Suprapubic skin (tissue), 4 donors: ENCODE measurements at regions not wholly inside any gene's neighbourhood (a gene's known extent, or its start where the extent isn't known, plus 50 kb on each side); places are given as distances from the start of the nearest gene placed in this dataset.

Experiments used
- DNase-seq, 2 donors: peaks; one replicate each; pipeline ENCODE4 v3.0.0-alpha.2; 2019; ENCODE audit warnings: low spot score in 2 of 2
- H3K27ac ChIP-seq: fragments of 200-600 bp; sonication (generic); one replicate; pipeline ENCODE4 v1.5.1; 2019
- H3K27me3 ChIP-seq: fragments of 200-600 bp; sonication (generic); one replicate; pipeline ENCODE4 v1.5.1; 2019
- H3K36me3 ChIP-seq: fragments of 200-600 bp; sonication (generic); one replicate; pipeline ENCODE4 v1.5.1; 2019
- H3K4me1 ChIP-seq: fragments of 200-600 bp; sonication (generic); one replicate; pipeline ENCODE4 v1.5.1; 2019
- H3K4me3 ChIP-seq: fragments of 200-600 bp; sonication (generic); one replicate; pipeline ENCODE4 v1.5.1; 2019; ENCODE audit warnings: mild to moderate bottlenecking
- H3K9me3 ChIP-seq: fragments of 200-600 bp; sonication (generic); one replicate; pipeline ENCODE4 v1.5.1; 2019
- EP300 ChIP-seq: sonication (generic); formaldehyde crosslinking; IDR thresholded peaks from one replicate; pipeline ENCODE4 v1.6.1; 2017; ENCODE audit warnings: antibody characterized with exemption
- POLR2A ChIP-seq, 2 donors: fragments of 450-650 bp; IDR thresholded peaks; one replicate each; pipeline ENCODE4 v1.6.1; 2017; ENCODE audit warnings: antibody characterized with exemption in 2 of 2, mild to moderate bottlenecking in 2 of 2, moderate library complexity in 2 of 2
- POLR2AphosphoS5 ChIP-seq, 3 donors: sonication (generic); formaldehyde crosslinking; IDR thresholded peaks; one replicate each; pipeline ENCODE4 v1.6.1; 2017; ENCODE audit warnings: antibody characterized with exemption in 3 of 3
- WGBS: methylation state at CpG from one replicate; pipeline ENCODE4 v1.1.5; 2018; 5-methylcytosine and 5-hydroxymethylcytosine counted together
- TF ChIP-seq, protein P1 (sequence below), 2 donors: fragments of 200-600 bp in 1 of 2; fragments of 450-650 bp in 1 of 2; sonication (generic) in 1 of 2; IDR thresholded peaks; one replicate each; pipeline ENCODE4 v1.5.1; 2016 to 2019; ENCODE audit warnings: antibody characterized with exemption in 2 of 2, mild to moderate bottlenecking in 1 of 2, moderate library complexity in 1 of 2

DNA sequence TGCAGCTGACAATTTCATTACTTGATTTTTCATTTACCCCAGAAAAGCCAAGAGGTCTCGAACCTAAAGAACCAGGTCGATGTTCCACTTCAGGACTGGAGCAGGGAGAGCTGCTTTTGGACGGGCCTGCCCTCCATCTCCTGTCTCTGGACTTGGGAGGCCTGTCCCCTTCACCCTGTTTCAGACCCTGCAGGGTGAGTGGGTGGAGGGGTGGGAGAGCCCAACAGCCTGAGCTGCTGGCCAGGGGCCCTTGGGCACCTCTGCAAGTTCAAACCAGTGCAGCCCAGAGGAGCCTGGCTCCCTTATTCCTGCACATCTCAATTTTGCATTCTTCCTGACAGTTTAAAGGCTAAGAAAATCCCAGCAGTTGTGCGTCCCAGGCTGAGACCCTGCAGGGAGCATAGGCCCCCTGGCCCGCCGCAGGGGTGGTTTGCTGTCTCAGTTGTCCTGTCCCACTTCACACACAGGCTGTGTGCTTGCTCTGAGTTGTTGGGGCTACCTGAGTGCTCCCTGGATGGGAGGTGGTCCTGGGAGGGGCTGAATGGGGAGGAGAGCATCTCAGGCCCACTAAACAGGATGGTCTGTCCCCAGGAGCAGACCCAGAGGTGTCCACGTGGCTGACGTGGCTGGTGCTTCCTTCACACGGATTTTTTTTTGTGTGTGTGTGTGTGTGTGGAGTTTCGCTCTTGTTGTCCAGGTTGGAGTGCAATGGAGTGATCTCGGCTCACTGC is 443.7 kb downstream of the PTPRU start:
- DNase-seq = peak in 1 of 2 donors; percentile 65
- Histone ChIP-seq H3K36me3 (no peaks in the 10 kb centered on the region), H3K9me3 (no peaks in the 10 kb centered on the region), H3K27me3 (peaks cover 27% of the 10 kb centered on the region), H3K4me3 (no peak overlapping the region), H3K4me1 (no peaks in the 10 kb centered on the region), H3K27ac (no peak overlapping the region)
- 85% methylated on average over 11 of the region's 11 CpGs for WGBS
- TF ChIP-seq POLR2A (IDR thresholded peaks at IDR 0.05) (no peak), POLR2AphosphoS5 (IDR thresholded peaks at IDR 0.05) (no peak), EP300 (no peak)
- TF ChIP-seq, protein P1, sequence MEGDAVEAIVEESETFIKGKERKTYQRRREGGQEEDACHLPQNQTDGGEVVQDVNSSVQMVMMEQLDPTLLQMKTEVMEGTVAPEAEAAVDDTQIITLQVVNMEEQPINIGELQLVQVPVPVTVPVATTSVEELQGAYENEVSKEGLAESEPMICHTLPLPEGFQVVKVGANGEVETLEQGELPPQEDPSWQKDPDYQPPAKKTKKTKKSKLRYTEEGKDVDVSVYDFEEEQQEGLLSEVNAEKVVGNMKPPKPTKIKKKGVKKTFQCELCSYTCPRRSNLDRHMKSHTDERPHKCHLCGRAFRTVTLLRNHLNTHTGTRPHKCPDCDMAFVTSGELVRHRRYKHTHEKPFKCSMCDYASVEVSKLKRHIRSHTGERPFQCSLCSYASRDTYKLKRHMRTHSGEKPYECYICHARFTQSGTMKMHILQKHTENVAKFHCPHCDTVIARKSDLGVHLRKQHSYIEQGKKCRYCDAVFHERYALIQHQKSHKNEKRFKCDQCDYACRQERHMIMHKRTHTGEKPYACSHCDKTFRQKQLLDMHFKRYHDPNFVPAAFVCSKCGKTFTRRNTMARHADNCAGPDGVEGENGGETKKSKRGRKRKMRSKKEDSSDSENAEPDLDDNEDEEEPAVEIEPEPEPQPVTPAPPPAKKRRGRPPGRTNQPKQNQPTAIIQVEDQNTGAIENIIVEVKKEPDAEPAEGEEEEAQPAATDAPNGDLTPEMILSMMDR (IDR thresholded peaks at IDR 0.05) = no peak

DNA sequence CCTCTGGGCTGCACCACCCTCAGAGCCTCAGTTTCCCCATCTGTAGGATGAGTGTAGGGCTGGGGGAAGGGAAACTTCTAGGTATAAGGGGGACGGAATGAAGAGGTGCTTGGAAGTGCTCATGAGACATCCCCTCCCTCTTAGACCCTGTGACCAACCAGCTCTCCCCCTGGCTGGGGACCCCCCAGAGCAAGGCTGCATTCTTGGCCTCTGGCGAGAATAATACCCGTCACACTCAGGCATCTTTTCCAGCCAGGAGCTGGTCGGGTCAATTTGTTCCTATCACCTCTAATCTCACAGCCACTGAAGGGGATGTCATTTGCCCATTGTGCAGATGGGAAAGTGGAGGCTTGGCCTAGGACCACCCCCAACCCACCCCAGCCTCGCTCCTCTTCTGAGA is 443.0 kb downstream of the PTPRU start:
- 89% methylated on average over 5 of the region's 5 CpGs for WGBS
- DNase-seq = no peak
- Histone ChIP-seq H3K4me3 (no peak overlapping the region), H3K9me3 (no peaks in the 10 kb centered on the region), H3K4me1 (no peaks in the 10 kb centered on the region), H3K27me3 (peaks cover 20% of the 10 kb centered on the region), H3K36me3 (no peaks in the 10 kb centered on the region), H3K27ac (no peak overlapping the region)
- TF ChIP-seq, protein P1 (IDR thresholded peaks at IDR 0.05) = no peak
- TF ChIP-seq EP300 (no peak), POLR2AphosphoS5 (IDR thresholded peaks at IDR 0.05) (no peak), POLR2A (IDR thresholded peaks at IDR 0.05) (no peak)

DNA sequence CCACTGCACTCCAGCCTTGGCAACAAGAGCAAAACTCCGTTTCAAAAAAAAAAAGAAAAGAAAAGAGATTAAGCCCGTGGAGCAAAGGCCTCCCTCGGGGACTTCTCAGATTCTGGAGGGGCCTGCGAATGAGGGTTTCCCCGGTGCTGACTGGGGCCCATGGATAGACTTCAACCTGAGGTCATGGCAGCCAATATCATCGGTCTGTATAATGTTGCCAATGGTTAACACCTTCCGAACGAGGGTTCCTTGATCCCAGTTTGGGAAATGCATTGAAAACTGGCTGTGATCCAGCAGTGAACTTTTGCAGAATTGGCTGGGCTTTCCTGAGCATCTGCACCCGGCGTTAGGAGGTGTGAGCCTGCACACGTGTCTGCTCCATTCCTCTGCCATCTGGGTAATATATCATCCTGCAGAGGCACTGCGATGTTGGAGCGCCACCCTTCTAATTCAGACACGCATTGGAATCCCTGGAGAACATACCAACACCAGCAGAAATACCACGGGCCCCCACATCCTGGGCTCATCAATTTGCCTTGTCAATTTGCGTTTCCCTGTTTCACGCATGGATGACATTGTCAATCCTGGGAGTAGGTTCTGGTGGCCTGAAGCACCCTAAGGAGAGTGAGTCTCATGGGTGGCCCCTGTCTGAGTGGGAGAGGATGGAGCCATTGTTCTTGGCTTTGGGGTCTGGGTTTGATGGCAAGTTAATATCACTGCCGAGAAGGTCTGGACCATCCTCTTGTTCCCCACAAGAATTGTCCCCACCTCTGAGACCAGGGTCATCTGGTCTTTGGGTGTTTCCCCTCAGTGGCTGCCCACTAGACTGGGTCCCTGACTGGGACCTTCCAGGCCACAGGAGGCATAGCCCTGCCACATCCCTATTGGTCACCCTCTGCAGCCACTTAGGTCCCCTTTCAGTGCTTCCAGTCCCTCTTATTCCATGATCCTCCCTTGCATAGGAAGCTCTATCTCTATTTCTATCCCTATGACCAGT is 441.0 kb downstream of the PTPRU start:
- Histone ChIP-seq H3K27ac (no peak overlapping the region), H3K4me1 (no peaks in the 10 kb centered on the region), H3K36me3 (no peaks in the 10 kb centered on the region), H3K9me3 (no peaks in the 10 kb centered on the region), H3K4me3 (no peak overlapping the region), H3K27me3 (peaks cover 10% of the 10 kb centered on the region)
- TF ChIP-seq POLR2AphosphoS5 (IDR thresholded peaks at IDR 0.05) (no peak), POLR2A (IDR thresholded peaks at IDR 0.05) (no peak), EP300 (no peak)
- TF ChIP-seq, protein P1 (IDR thresholded peaks at IDR 0.05) = no peak
- peak in 1 of 2 donors; percentile 37 for DNase-seq
- WGBS = 38% methylated on average over 16 of the region's 18 CpGs

DNA sequence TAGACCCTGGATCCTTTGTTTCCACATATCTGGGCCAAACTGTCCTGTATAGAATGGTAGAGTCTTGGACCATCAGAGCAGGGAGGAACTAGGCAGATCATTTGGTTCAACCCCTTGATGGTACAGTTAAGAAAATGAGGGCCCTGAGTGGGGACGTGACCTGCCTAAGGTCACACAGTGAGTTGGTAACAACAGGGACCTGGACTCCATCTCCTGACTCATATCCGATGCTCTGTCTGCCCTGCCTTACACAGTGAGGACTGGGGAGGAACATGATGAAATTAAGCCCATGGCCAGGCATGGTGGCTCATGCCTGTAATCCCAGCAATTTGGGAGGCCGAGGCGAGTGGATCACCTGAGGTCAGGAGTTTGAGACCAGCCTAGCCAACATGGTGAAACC is 440.2 kb downstream of the PTPRU start:
- Histone ChIP-seq H3K9me3 (no peaks in the 10 kb centered on the region), H3K36me3 (no peaks in the 10 kb centered on the region), H3K27me3 (peaks cover 9% of the 10 kb centered on the region), H3K4me3 (no peak overlapping the region), H3K27ac (no peak overlapping the region), H3K4me1 (no peaks in the 10 kb centered on the region)
- WGBS = 67% methylated on average over 3 of the region's 4 CpGs
- DNase-seq = peak in 1 of 2 donors; percentile 40
- TF ChIP-seq EP300 = no peak
- TF ChIP-seq, protein P1 (IDR thresholded peaks at IDR 0.05) = no peak
- TF ChIP-seq POLR2A (IDR thresholded peaks at IDR 0.05) = no peak
- no peak for TF ChIP-seq POLR2AphosphoS5 (IDR thresholded peaks at IDR 0.05)
